Endodermal cell (in vitro differentiated cells): ENCODE measurements at regions not wholly inside any gene's neighbourhood (a gene's known extent, or its start where the extent isn't known, plus 50 kb on each side); places are given as distances from the start of the nearest gene placed in this dataset.
A peak's percentile ranks its signal among the peaks of the same experiment; 100 is the strongest.

Source experiments
- DNase-seq: peaks from one replicate; pipeline ENCODE4 v3.0.0-alpha.2; 2017
- H3K27ac ChIP-seq: 2 replicates; pipeline ENCODE4 v1.5.1; 2013; ENCODE audit warnings: mild to moderate bottlenecking, low read depth, low read length, moderate library complexity
- H3K27me3 ChIP-seq: 2 replicates; pipeline ENCODE4 v1.6.1; 2013; ENCODE audit warnings: mild to moderate bottlenecking, low read length, moderate library complexity; ENCODE audit not compliant: insufficient read depth, control insufficient read depth, poor library complexity, severe bottlenecking
- H3K36me3 ChIP-seq: 2 replicates; pipeline ENCODE4 v1.7.0; 2013; ENCODE audit warnings: mild to moderate bottlenecking, low read length, moderate library complexity; ENCODE audit not compliant: control insufficient read depth, insufficient read depth
- H3K4me1 ChIP-seq: one replicate; pipeline ENCODE4 v1.7.0; 2013; ENCODE audit warnings: low read length; ENCODE audit not compliant: control insufficient read depth, insufficient read depth
- H3K4me3 ChIP-seq: 2 replicates; pipeline ENCODE4 v1.5.1; 2013; ENCODE audit warnings: mild to moderate bottlenecking, low read length, moderate library complexity
- H3K9ac ChIP-seq: 2 replicates; pipeline ENCODE4 v1.6.1; 2013; ENCODE audit warnings: mild to moderate bottlenecking, low read length, moderate library complexity; ENCODE audit not compliant: poor library complexity, severe bottlenecking; ENCODE audit errors: extremely low read depth
- H3K9me3 ChIP-seq: 2 replicates; pipeline ENCODE4 v1.6.1; 2013; ENCODE audit warnings: mild to moderate bottlenecking, low read length, moderate library complexity; ENCODE audit not compliant: control insufficient read depth
- H3K27ac Mint-ChIP-seq: 2 replicates; pipeline ENCODE4 v1.8.0; 2020; ENCODE audit warnings: mixed read lengths
- H3K27me3 Mint-ChIP-seq: 2 replicates; pipeline ENCODE4 v1.8.0; 2021; ENCODE audit warnings: mild to moderate bottlenecking, mixed read lengths; ENCODE audit not compliant: insufficient read depth
- H3K36me3 Mint-ChIP-seq: 2 replicates; pipeline ENCODE4 v1.8.0; 2020; ENCODE audit warnings: low read depth, mixed read lengths
- H3K4me1 Mint-ChIP-seq: 2 replicates; pipeline ENCODE4 v1.8.0; 2020; ENCODE audit warnings: mixed read lengths
- H3K4me3 Mint-ChIP-seq: 2 replicates; pipeline ENCODE4 v1.8.0; 2020; ENCODE audit warnings: mild to moderate bottlenecking, moderate library complexity, mixed read lengths
- H3K9me3 Mint-ChIP-seq: 2 replicates; pipeline ENCODE4 v1.8.0; 2020; ENCODE audit warnings: mild to moderate bottlenecking, mixed read lengths
- CTCF ChIP-seq: fragments of 200-600 bp; sonication (generic); conservative IDR thresholded peaks from 2 replicates; pipeline ENCODE4 v1.5.0; 2021; ENCODE audit warnings: antibody characterized with exemption, mild to moderate bottlenecking
- WGBS, 2 experiments: methylation state at CpG; one replicate each; pipeline versions ENCODE4 v1.1.5 to v1.1.7; 2013; ENCODE audit warnings: missing lambda C conversion rate in 2 of 2, mixed read lengths in 1 of 2; ENCODE audit not compliant: insufficient coverage in 1 of 2, insufficient read length in 1 of 2; 5-methylcytosine and 5-hydroxymethylcytosine counted together

DNA sequence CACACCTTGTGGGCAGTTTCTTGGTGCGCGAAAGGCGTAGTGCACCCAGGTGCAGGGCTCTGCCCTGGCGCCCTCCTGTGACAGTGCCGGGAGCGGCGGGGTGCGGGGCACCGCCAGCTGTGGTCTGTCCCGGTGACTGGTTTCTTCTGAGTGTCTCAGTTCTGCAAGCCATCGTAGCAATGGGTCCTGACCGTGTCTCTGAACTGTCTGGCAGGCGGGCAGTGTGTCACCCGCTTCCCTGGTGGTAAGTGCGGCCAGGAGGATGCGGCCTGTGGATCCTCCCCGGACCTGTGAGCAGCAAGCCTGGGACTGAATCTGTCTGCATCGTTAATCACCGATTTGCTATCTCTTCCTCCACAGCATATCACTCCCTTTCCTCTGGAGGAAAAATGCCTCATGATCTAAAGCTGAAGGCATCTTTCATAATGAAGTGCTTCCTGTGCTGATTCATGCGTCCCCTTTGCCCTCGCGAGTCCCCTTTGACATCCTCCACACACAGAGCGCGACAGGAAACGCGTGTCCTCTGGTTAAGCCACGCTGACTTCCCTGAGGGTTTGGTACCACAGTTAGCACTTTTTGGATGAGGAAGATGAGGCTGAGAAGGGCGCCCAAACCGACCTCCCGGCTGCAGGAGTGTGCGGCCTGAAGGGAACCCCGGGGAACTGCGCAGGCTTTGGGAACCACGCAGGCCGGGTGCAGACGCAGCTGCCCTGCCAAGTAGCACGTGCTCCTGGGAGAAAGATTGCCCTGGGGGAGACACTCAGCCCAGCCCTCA is 416.0 kb upstream of the HS6ST1 start:
- Mint-ChIP-seq H3K4me1 (peaks cover 2% of the 10 kb centered on the region), H3K27ac (no peak overlapping the region), H3K9me3 (peaks cover 3% of the 10 kb centered on the region), H3K36me3 (no peaks in the 10 kb centered on the region), H3K4me3 (no peak overlapping the region), H3K27me3 (peaks cover 28% of the 10 kb centered on the region)
- H3K27me3 ChIP-seq: no peaks in the 10 kb centered on the region
- no peaks in the 10 kb centered on the region for H3K9me3 ChIP-seq
- no peak overlapping the region for H3K27ac ChIP-seq
- H3K4me3 ChIP-seq: no peak overlapping the region
- H3K9ac ChIP-seq: no peak overlapping the region
- no peaks in the 10 kb centered on the region for H3K36me3 ChIP-seq
- DNase-seq: peak; percentile 75
- H3K4me1 ChIP-seq: no peaks in the 10 kb centered on the region
- TF ChIP-seq CTCF: peak; percentile 46
- WGBS, 2 experiments: 94% methylated on average over 18 to 37 of the region's 37 CpGs

DNA sequence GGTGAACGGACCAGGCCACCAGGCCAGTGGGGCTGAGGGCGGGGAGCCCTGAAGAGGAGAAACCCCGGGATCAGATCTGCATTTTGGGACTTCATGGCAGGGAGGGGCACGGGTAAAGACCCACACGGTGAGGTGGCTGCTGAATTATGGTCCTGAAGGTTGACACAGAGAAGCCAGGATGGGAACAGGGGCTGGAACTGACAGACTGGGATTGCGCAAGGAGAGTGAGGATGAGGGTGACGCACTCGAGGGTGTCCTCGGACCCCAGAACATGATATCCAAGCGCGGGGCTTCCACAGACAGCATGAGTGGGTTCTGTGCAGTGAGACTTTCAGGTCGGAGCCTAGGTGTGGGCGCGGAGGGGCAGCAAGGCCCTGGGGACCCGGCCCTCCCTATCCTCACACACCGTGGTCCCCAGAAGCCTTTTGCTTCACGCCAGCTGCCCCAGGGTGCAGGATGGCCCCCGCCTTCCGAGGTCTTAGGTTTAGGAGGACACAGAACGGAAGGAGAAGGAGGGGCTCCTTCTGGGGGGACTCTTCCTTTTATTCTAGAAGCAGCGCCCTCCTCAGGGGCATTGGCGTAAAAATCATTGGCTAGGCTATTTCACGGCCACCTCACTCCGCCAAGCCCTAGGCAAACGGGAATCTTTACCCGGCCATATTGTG is 416.8 kb upstream of the HS6ST1 start:
- H3K9me3 Mint-ChIP-seq: no peaks in the 10 kb centered on the region
- Histone ChIP-seq H3K4me3 (no peak overlapping the region), H3K36me3 (no peaks in the 10 kb centered on the region), H3K4me1 (no peaks in the 10 kb centered on the region), H3K27ac (no peak overlapping the region), H3K9ac (no peak overlapping the region), H3K9me3 (no peaks in the 10 kb centered on the region), H3K27me3 (no peaks in the 10 kb centered on the region)
- peak; percentile 35 for TF ChIP-seq CTCF
- H3K4me3 Mint-ChIP-seq: no peak overlapping the region
- H3K36me3 Mint-ChIP-seq: no peaks in the 10 kb centered on the region
- no peak for DNase-seq
- peaks cover 2% of the 10 kb centered on the region for H3K4me1 Mint-ChIP-seq
- H3K27me3 Mint-ChIP-seq: peaks cover 28% of the 10 kb centered on the region
- WGBS, 2 experiments: 92 to 97% methylated on average over 14 to 26 of the region's 26 CpGs
- H3K27ac Mint-ChIP-seq: no peak overlapping the region

- H3K27ac ChIP-seq: no peak overlapping the region
- Mint-ChIP-seq H3K9me3 (no peaks in the 10 kb centered on the region), H3K27ac (no peak overlapping the region), H3K4me1 (peaks cover 2% of the 10 kb centered on the region), H3K27me3 (peaks cover 24% of the 10 kb centered on the region), H3K4me3 (peak overlapping the region; percentile 66), H3K36me3 (no peaks in the 10 kb centered on the region)
- no peaks in the 10 kb centered on the region for H3K27me3 ChIP-seq
- no peaks in the 10 kb centered on the region for H3K4me1 ChIP-seq
- no peak for TF ChIP-seq CTCF
- no peaks in the 10 kb centered on the region for H3K36me3 ChIP-seq
- H3K4me3 ChIP-seq: no peak overlapping the region
- 72 to 78% methylated on average over 11 to 16 of the region's 16 CpGs for WGBS, 2 experiments
- no peak overlapping the region for H3K9ac ChIP-seq
- H3K9me3 ChIP-seq: no peaks in the 10 kb centered on the region
- no peak for DNase-seq
Measured at GRCh38 chr2:128736046-128736688, 417.5 kb upstream of the HS6ST1 start.
